IMR-90 (cell line): ENCODE measurements at regions not wholly inside any gene's neighbourhood (a gene's known extent, or its start where the extent isn't known, plus 50 kb on each side); places are given as distances from the start of the nearest gene placed in this dataset.

Experiments
- ATAC-seq: fragments of 200-7000 bp; cut with Tn5 transposase; 2 replicates; pipeline ENCODE4 v1.9.1; 2020; ENCODE audit warnings: low read depth, mild to moderate bottlenecking, moderate library complexity
- BruUV-seq: library from RNA; stranded (reverse); fragments of 400-500 nt; replicated peaks from 2 replicates; lab custom pipeline; 2021; lab: Mats Ljungman, UMichigan
- CTCF ChIA-PET: fragments of 300-600 bp; formaldehyde crosslinking; extraction: SDS; loops from one replicate; lab custom pipeline; 2021; ENCODE audit warnings: antibody characterized with exemption; lab: Yijun Ruan, JAX
- POLR2A ChIA-PET: fragments of 300-600 bp; sonication (Branson Sonifier 250); formaldehyde crosslinking; loops from one replicate; lab custom pipeline; 2022; ENCODE audit warnings: antibody characterized with exemption; ENCODE audit not compliant: unreplicated experiment; lab: Charles Lee
- DNase-seq: peaks from one replicate; pipeline ENCODE4 v3.0.0; 2013
- H2AFZ ChIP-seq: replicated peaks from 2 replicates; pipeline ENCODE3; 2013; ENCODE audit warnings: low read length, mild to moderate bottlenecking; ENCODE audit not compliant: poor library complexity
- H2AK5ac ChIP-seq: 2 replicates; pipeline ENCODE4 v1.6.1; 2013; ENCODE audit warnings: low read depth, low read length, inconsistent platforms
- H2AK9ac ChIP-seq: replicated peaks from 2 replicates; pipeline ENCODE3; 2013; ENCODE audit warnings: mild to moderate bottlenecking, low read depth, low read length, moderate library complexity; ENCODE audit not compliant: poor library complexity
- H2BK120ac ChIP-seq: 2 replicates; pipeline ENCODE4 v1.6.1; 2013; ENCODE audit warnings: low read depth, low read length, inconsistent platforms
- H2BK15ac ChIP-seq: 3 replicates; pipeline ENCODE4 v1.6.1; 2013; ENCODE audit warnings: low read depth, low read length, inconsistent platforms
- H2BK20ac ChIP-seq: 2 replicates; pipeline ENCODE4 v1.6.1; 2013; ENCODE audit warnings: low read depth, mild to moderate bottlenecking, inconsistent platforms, low read length, moderate library complexity
- H2BK5ac ChIP-seq: 2 replicates; pipeline ENCODE4 v1.6.1; 2013; ENCODE audit warnings: mild to moderate bottlenecking, low read depth, low read length, inconsistent platforms; ENCODE audit not compliant: poor library complexity, severe bottlenecking
- H3K14ac ChIP-seq: replicated peaks from 2 replicates; pipeline ENCODE4 v1.6.1; 2013; ENCODE audit warnings: low read depth, low read length, inconsistent platforms
- H3K18ac ChIP-seq: 2 replicates; pipeline ENCODE4 v1.6.1; 2013; ENCODE audit warnings: low read depth, low read length, control low read depth
- H3K23ac ChIP-seq: 2 replicates; pipeline ENCODE4 v1.6.1; 2013; ENCODE audit warnings: low read depth, low read length, inconsistent platforms
- H3K27ac ChIP-seq: 2 replicates; pipeline ENCODE4 v1.5.1; 2013; ENCODE audit warnings: mild to moderate bottlenecking, control low read depth, low read length; ENCODE audit not compliant: insufficient read depth
- H3K27me3 ChIP-seq: 2 replicates; pipeline ENCODE4 v1.6.1; 2013; ENCODE audit warnings: low read length; ENCODE audit not compliant: control insufficient read depth, insufficient read depth
- H3K36me3 ChIP-seq: 2 replicates; pipeline ENCODE4 v1.6.1; 2013; ENCODE audit warnings: low read length, mixed read lengths; ENCODE audit not compliant: control insufficient read depth, insufficient read depth
- H3K4ac ChIP-seq: 2 replicates; pipeline ENCODE4 v1.6.1; 2013; ENCODE audit warnings: low read depth, low read length, inconsistent platforms
- H3K4me1 ChIP-seq: 2 replicates; pipeline ENCODE4 v1.6.1; 2013; ENCODE audit warnings: low read length, mixed read lengths; ENCODE audit not compliant: control insufficient read depth, insufficient read depth
- H3K4me2 ChIP-seq: 2 replicates; pipeline ENCODE4 v1.6.1; 2013; ENCODE audit warnings: low read depth, mild to moderate bottlenecking, control low read depth, low read length, moderate library complexity
- H3K4me3 ChIP-seq: 2 replicates; pipeline ENCODE4 v1.5.1; 2013; ENCODE audit warnings: low read depth, mild to moderate bottlenecking, control low read depth, low read length, moderate library complexity; ENCODE audit not compliant: insufficient read depth
- H3K56ac ChIP-seq: 2 replicates; pipeline ENCODE4 v1.6.1; 2013; ENCODE audit warnings: low read length, inconsistent platforms; ENCODE audit not compliant: insufficient read depth; ENCODE audit errors: extremely low read depth
- H3K79me1 ChIP-seq, 2 experiments: 2 replicates each; pipeline ENCODE4 v1.6.1; 2013; ENCODE audit warnings: low read length in 2 of 2, inconsistent platforms in 1 of 2, low read depth in 1 of 2
- H3K9ac ChIP-seq: 2 replicates; pipeline ENCODE4 v1.6.1; 2013; ENCODE audit warnings: low read depth, low read length, control low read depth
- H3K9me1 ChIP-seq: 2 replicates; pipeline ENCODE4 v1.6.1; 2013; ENCODE audit warnings: low read length, inconsistent platforms; ENCODE audit not compliant: insufficient read depth
- H3K9me3 ChIP-seq: 2 replicates; pipeline ENCODE4 v1.6.1; 2013; ENCODE audit warnings: low read length; ENCODE audit not compliant: control insufficient read depth, insufficient read depth
- H4K20me1 ChIP-seq: 2 replicates; pipeline ENCODE4 v1.6.1; 2013; ENCODE audit warnings: low read length, inconsistent platforms; ENCODE audit not compliant: insufficient read depth
- H4K5ac ChIP-seq: 2 replicates; pipeline ENCODE4 v1.6.1; 2013; ENCODE audit warnings: mild to moderate bottlenecking, low read depth, low read length, control low read depth
- H4K8ac ChIP-seq, 2 experiments: 2 replicates each; pipeline ENCODE4 v1.6.1; 2013; ENCODE audit warnings: low read depth in 2 of 2, low read length in 2 of 2, control low read depth in 1 of 2, inconsistent platforms in 1 of 2
- H4K91ac ChIP-seq: 2 replicates; pipeline ENCODE4 v1.6.1; 2013; ENCODE audit warnings: low read depth, low read length, inconsistent platforms; ENCODE audit not compliant: insufficient read depth
- BHLHE40 ChIP-seq: fragments of 150-350 bp; IDR thresholded peaks from 2 replicates; pipeline ENCODE4 v1.6.1; 2016; ENCODE audit warnings: mild to moderate bottlenecking, low read depth, low read length
- CEBPB ChIP-seq: IDR thresholded peaks from 2 replicates; pipeline ENCODE4 v1.6.1; 2012; ENCODE audit warnings: low read depth, low read length, improper control_type of control experiment
- CHD1 ChIP-seq: IDR thresholded peaks from 2 replicates; pipeline ENCODE4 v1.6.1; 2012; ENCODE audit warnings: low read depth, low read length, improper control_type of control experiment
- FOS ChIP-seq: fragments of 150-350 bp; IDR thresholded peaks from 2 replicates; pipeline ENCODE4 v1.6.1; 2016; ENCODE audit warnings: low read depth, low read length
- MAFK ChIP-seq: IDR thresholded peaks from 2 replicates; pipeline ENCODE4 v1.6.1; 2012; ENCODE audit warnings: low read depth, low read length, improper control_type of control experiment
- MAZ ChIP-seq: IDR thresholded peaks from 2 replicates; pipeline ENCODE4 v1.6.1; 2012; ENCODE audit warnings: low read depth, mild to moderate bottlenecking, low read length, improper control_type of control experiment, moderate library complexity, borderline replicate concordance
- MXI1 ChIP-seq: IDR thresholded peaks from 2 replicates; pipeline ENCODE4 v1.6.1; 2012; ENCODE audit warnings: low read depth, mild to moderate bottlenecking, low read length, moderate library complexity, borderline replicate concordance
- NFE2L2 ChIP-seq: fragments of 150-350 bp; IDR thresholded peaks from 2 replicates; pipeline ENCODE4 v1.6.1; 2016; ENCODE audit warnings: low read depth, mild to moderate bottlenecking, low read length
- POLR2A ChIP-seq: IDR thresholded peaks from 2 replicates; pipeline ENCODE4 v1.6.1; 2012; ENCODE audit warnings: mild to moderate bottlenecking, low read depth, low read length
- RAD21 ChIP-seq: IDR thresholded peaks from 2 replicates; pipeline ENCODE4 v1.6.1; 2012; ENCODE audit warnings: low read length, improper control_type of control experiment
- RCOR1 ChIP-seq: IDR thresholded peaks from 2 replicates; pipeline ENCODE4 v1.6.1; 2012; ENCODE audit warnings: mild to moderate bottlenecking, low read length, improper control_type of control experiment; ENCODE audit not compliant: insufficient replicate concordance
- RFX5 ChIP-seq: IDR thresholded peaks from 2 replicates; pipeline ENCODE4 v1.8.0; 2012; ENCODE audit warnings: low read depth, mild to moderate bottlenecking, low read length, moderate library complexity
- SMC3 ChIP-seq: fragments of 150-350 bp; IDR thresholded peaks from 2 replicates; pipeline ENCODE4 v1.6.1; 2016; ENCODE audit warnings: low read depth, mild to moderate bottlenecking, antibody characterized with exemption, low read length, moderate library complexity
- WGBS, 2 experiments: methylation state at CpG; one replicate each; pipeline versions ENCODE4 v1.1.5 to v1.1.7; 2013; ENCODE audit warnings: missing lambda C conversion rate in 2 of 2; ENCODE audit not compliant: insufficient read length in 1 of 2; ENCODE audit errors: extremely low coverage in 2 of 2; 5-methylcytosine and 5-hydroxymethylcytosine counted together
- dilution Hi-C: fragments of 300-500 bp; cut with HindIII; formaldehyde crosslinking; loops from one replicate; pipeline ENCODE4 v1.14.3; 2018; ENCODE audit warnings: low sequenced_read_pairs; ENCODE audit not compliant: unreplicated experiment
- in situ Hi-C: fragments of 300-500 bp; cut with MboI; formaldehyde crosslinking; loops from 3 replicates; pipeline ENCODE4 v1.14.3; 2019; ENCODE audit warnings: low sequenced_read_pairs, inconsistent platforms, mixed read lengths
- intact Hi-C: fragments of 100-400 bp; cut with micrococcal nuclease; formaldehyde crosslinking; loops from 2 replicates; pipeline ENCODE4 v1.10.0; 2022
- TF ChIP-seq, protein P1 (sequence below): fragments of 150-350 bp; IDR thresholded peaks from 2 replicates; pipeline ENCODE4 v1.6.1; 2017; ENCODE audit warnings: mild to moderate bottlenecking, antibody characterized with exemption, low read length, low read depth
- TF ChIP-seq, protein P2 (sequence below): fragments of 150-350 bp; IDR thresholded peaks from 2 replicates; pipeline ENCODE4 v1.6.1; 2016; ENCODE audit warnings: low read depth, mild to moderate bottlenecking, low read length, moderate library complexity, borderline replicate concordance
- TF ChIP-seq, protein P3 (sequence below): conservative IDR thresholded peaks from 2 replicates; pipeline ENCODE4 v1.5.1; 2012; ENCODE audit warnings: mild to moderate bottlenecking, low read depth, low read length, improper control_type of control experiment

DNA sequence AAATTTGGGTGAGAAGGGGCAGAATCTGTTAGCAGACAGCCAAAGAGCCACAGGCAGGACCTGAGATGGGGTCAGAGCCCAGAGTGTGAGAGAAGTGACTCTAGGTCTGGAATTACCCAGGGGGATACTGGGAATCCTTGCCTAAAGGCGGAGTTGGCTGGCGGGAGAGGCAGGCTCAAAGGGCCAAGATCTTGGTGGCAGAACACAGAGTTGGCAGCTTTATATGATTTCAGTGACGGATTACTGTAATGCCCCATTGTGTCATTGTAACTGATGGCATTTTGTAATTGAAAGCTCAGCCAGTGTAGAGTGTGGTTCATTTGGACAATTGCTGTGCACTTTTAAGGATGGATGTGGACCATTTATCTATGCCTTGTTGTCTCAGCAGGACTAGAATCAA lies 77.3 kb downstream of the SMIM20 start:
- H2AFZ ChIP-seq, result no peak overlapping the region
- no peak for DNase-seq
- H3K36me3 ChIP-seq, result no peaks in the 10 kb centered on the region
- H4K8ac ChIP-seq, result no peak overlapping the region
- no peak overlapping the region for H3K14ac ChIP-seq
- intact Hi-C loops (no loop called here), in situ Hi-C loops (loop anchor here (5.0 to 25.0 kb wide), 2 partner anchors 416 to 1021 kb away; no protein-coding TSS in a partner anchor), dilution Hi-C loops (no loop called here)
- no peak overlapping the region for H2BK120ac ChIP-seq
- no peak for ATAC-seq
- no peak overlapping the region for H3K23ac ChIP-seq
- no peak overlapping the region for H3K56ac ChIP-seq
- H3K79me1 ChIP-seq, result no peaks in the 10 kb centered on the region
- no peak overlapping the region for H3K4me2 ChIP-seq
- no peak overlapping the region for H3K18ac ChIP-seq
- no peak overlapping the region for H4K5ac ChIP-seq
- no peak overlapping the region for H3K4ac ChIP-seq
- BruUV-seq, result no TSS peak
- peaks cover 3% of the 10 kb centered on the region; the same call in 1 of the 2 replicates for H3K4me1 ChIP-seq
- H3K27ac ChIP-seq, result no peak overlapping the region
- no peak overlapping the region for H3K9ac ChIP-seq
- no peak overlapping the region for H2BK20ac ChIP-seq
- H2AK5ac ChIP-seq, result no peak overlapping the region
- TF ChIP-seq RFX5 (no peak), MAZ (no peak), MXI1 (no peak), MAFK (no peak), CHD1 (no peak), NFE2L2 (no peak), SMC3 (no peak), CEBPB (no peak), RCOR1 (no peak), POLR2A (no peak), RAD21 (no peak), BHLHE40 (no peak), FOS (no peak)
- TF ChIP-seq, protein P1, sequence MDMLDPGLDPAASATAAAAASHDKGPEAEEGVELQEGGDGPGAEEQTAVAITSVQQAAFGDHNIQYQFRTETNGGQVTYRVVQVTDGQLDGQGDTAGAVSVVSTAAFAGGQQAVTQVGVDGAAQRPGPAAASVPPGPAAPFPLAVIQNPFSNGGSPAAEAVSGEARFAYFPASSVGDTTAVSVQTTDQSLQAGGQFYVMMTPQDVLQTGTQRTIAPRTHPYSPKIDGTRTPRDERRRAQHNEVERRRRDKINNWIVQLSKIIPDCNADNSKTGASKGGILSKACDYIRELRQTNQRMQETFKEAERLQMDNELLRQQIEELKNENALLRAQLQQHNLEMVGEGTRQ, result no peak
- TF ChIP-seq, protein P2, sequence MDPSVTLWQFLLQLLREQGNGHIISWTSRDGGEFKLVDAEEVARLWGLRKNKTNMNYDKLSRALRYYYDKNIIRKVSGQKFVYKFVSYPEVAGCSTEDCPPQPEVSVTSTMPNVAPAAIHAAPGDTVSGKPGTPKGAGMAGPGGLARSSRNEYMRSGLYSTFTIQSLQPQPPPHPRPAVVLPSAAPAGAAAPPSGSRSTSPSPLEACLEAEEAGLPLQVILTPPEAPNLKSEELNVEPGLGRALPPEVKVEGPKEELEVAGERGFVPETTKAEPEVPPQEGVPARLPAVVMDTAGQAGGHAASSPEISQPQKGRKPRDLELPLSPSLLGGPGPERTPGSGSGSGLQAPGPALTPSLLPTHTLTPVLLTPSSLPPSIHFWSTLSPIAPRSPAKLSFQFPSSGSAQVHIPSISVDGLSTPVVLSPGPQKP, result no peak
- TF ChIP-seq, protein P3, sequence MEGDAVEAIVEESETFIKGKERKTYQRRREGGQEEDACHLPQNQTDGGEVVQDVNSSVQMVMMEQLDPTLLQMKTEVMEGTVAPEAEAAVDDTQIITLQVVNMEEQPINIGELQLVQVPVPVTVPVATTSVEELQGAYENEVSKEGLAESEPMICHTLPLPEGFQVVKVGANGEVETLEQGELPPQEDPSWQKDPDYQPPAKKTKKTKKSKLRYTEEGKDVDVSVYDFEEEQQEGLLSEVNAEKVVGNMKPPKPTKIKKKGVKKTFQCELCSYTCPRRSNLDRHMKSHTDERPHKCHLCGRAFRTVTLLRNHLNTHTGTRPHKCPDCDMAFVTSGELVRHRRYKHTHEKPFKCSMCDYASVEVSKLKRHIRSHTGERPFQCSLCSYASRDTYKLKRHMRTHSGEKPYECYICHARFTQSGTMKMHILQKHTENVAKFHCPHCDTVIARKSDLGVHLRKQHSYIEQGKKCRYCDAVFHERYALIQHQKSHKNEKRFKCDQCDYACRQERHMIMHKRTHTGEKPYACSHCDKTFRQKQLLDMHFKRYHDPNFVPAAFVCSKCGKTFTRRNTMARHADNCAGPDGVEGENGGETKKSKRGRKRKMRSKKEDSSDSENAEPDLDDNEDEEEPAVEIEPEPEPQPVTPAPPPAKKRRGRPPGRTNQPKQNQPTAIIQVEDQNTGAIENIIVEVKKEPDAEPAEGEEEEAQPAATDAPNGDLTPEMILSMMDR, result no peak
- H2BK5ac ChIP-seq, result no peak overlapping the region
- H3K9me1 ChIP-seq, result 0 out of 2 replicates have a peak, but pooled peaks cover 2% of the 10 kb centered on the region
- ChIA-PET POLR2A (no interaction called here), CTCF (interaction anchor here (0.6 kb wide), 1 partner anchor 86 kb away, joined by 7 read pairs; no protein-coding TSS in a partner anchor)
- WGBS, 2 experiments, result 100% methylated on average over 1 of the region's 3 CpGs; no CpG with 5 or more reads in 1 of the 2 experiments
- no peak overlapping the region for H3K4me3 ChIP-seq
- no peak overlapping the region for H2AK9ac ChIP-seq
- no peaks in the 10 kb centered on the region for H3K9me3 ChIP-seq
- no peak overlapping the region for H2BK15ac ChIP-seq
- H3K27me3 ChIP-seq, result peaks cover 5% of the 10 kb centered on the region
- no peaks in the 10 kb centered on the region for H4K20me1 ChIP-seq
- no peak overlapping the region for H4K91ac ChIP-seq
